ENCODE measurements at regions not wholly inside any gene's neighbourhood (a gene's known extent, or its start where the extent isn't known, plus 50 kb on each side); places are given as distances from the start of the nearest gene placed in this dataset.
"Not testable (repeated sequence)": the region's sequence is repeated elsewhere in the genome, so short reads cannot be mapped to it uniquely, and the experiment has no call there.

DNA sequence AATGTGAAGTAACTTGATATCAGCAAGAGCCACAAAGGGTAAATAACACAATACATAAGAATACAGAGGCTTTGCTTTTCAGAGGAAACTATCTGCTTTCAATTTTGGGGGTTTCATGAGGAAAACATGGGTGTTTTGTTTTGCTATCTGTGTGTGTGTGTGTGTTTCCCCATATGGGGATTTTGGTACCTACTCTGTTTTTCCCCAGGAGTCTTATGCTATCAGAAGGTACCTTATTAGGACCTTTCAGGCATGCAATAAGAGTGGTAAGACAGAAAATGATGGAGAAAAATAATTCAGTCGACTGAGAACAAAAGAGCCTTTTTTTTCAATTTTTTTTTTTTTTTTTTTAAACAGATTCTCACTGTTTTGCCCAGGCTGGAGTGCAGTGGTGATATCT is 87.5 kb downstream of the HSFY2 start:
- TF ChIP-seq, protein P1, sequence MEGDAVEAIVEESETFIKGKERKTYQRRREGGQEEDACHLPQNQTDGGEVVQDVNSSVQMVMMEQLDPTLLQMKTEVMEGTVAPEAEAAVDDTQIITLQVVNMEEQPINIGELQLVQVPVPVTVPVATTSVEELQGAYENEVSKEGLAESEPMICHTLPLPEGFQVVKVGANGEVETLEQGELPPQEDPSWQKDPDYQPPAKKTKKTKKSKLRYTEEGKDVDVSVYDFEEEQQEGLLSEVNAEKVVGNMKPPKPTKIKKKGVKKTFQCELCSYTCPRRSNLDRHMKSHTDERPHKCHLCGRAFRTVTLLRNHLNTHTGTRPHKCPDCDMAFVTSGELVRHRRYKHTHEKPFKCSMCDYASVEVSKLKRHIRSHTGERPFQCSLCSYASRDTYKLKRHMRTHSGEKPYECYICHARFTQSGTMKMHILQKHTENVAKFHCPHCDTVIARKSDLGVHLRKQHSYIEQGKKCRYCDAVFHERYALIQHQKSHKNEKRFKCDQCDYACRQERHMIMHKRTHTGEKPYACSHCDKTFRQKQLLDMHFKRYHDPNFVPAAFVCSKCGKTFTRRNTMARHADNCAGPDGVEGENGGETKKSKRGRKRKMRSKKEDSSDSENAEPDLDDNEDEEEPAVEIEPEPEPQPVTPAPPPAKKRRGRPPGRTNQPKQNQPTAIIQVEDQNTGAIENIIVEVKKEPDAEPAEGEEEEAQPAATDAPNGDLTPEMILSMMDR (IDR thresholded peaks at IDR 0.05) = not testable (repeated sequence)
- TF ChIP-seq POLR2A (IDR thresholded peaks at IDR 0.05) = not testable (repeated sequence)
